ENCODE measurements at regions not wholly inside any gene's neighbourhood (a gene's known extent, or its start where the extent isn't known, plus 50 kb on each side); places are given as distances from the start of the nearest gene placed in this dataset.

GRCh38 chr4:19615086-19615689, 636.5 kb upstream of the SLIT2 start:
- Histone ChIP-seq H2AFZ (ENCODE audit: low read depth, low read length, severe bottlenecking) (no peak overlapping the region), H3K36me3 (ENCODE audit: low read length) (no peaks in the 10 kb centered on the region), H3K9me3 (ENCODE audit: insufficient read depth, low read length) (no peaks in the 10 kb centered on the region), H3K4me3 (ENCODE audit: insufficient read depth, low read length, poor library complexity, severe bottlenecking) (no peak overlapping the region), H3F3A (ENCODE audit: insufficient read depth) (no peaks in the 10 kb centered on the region), H3K27ac (ENCODE audit: low read depth, low read length) (no peak overlapping the region), H3K79me2 (ENCODE audit: insufficient read depth, low read length) (no peaks in the 10 kb centered on the region), H3K9ac (ENCODE audit: low read length) (no peak overlapping the region), H3K9me2 (replicated peaks; ENCODE audit: insufficient read depth, low read length) (no peaks in the 10 kb centered on the region), H4K20me1 (ENCODE audit: low read depth, low read length) (no peaks in the 10 kb centered on the region), H3K27me3 (ENCODE audit: low read length) (no peaks in the 10 kb centered on the region), H3K4me2 (ENCODE audit: low read depth, low read length, poor library complexity, severe bottlenecking) (no peak overlapping the region)
- no peak for TF ChIP-seq CTCF (IDR thresholded peaks at IDR 0.05; ENCODE audit: insufficient read depth, low read length, poor library complexity, severe bottlenecking)
- TF ChIP-seq EZH2phosphoT487 (conservative IDR thresholded peaks at IDR 0.05; ENCODE audit: low read length): no peak

GRCh38 chr4:19614171-19614570, 637.5 kb upstream of the SLIT2 start:
- no peaks in the 10 kb centered on the region for H3K79me2 ChIP-seq (ENCODE audit: insufficient read depth, low read length)
- no peaks in the 10 kb centered on the region for H3K27me3 ChIP-seq (ENCODE audit: low read length)
- H3F3A ChIP-seq (ENCODE audit: insufficient read depth): no peaks in the 10 kb centered on the region
- no peak overlapping the region for H2AFZ ChIP-seq (ENCODE audit: low read depth, low read length, severe bottlenecking)
- H3K9me3 ChIP-seq (ENCODE audit: insufficient read depth, low read length): no peaks in the 10 kb centered on the region
- no peak overlapping the region for H3K4me3 ChIP-seq (ENCODE audit: insufficient read depth, low read length, poor library complexity, severe bottlenecking)
- no peaks in the 10 kb centered on the region for H3K36me3 ChIP-seq (ENCODE audit: low read length)
- no peak for TF ChIP-seq EZH2phosphoT487 (conservative IDR thresholded peaks at IDR 0.05; ENCODE audit: low read length)
- TF ChIP-seq CTCF (IDR thresholded peaks at IDR 0.05; ENCODE audit: insufficient read depth, low read length, poor library complexity, severe bottlenecking): no peak
- H3K27ac ChIP-seq (ENCODE audit: low read depth, low read length): no peak overlapping the region
- no peaks in the 10 kb centered on the region for H4K20me1 ChIP-seq (ENCODE audit: low read depth, low read length)
- H3K9ac ChIP-seq (ENCODE audit: low read length): no peak overlapping the region
- H3K9me2 ChIP-seq (replicated peaks; ENCODE audit: insufficient read depth, low read length): no peaks in the 10 kb centered on the region
- H3K4me2 ChIP-seq (ENCODE audit: low read depth, low read length, poor library complexity, severe bottlenecking): no peak overlapping the region

GRCh38 chr4:19596342-19596741, 655.4 kb upstream of the SLIT2 start:
- Histone ChIP-seq H2AFZ (ENCODE audit: low read depth, low read length, severe bottlenecking) (no peak overlapping the region), H3K9me2 (replicated peaks; ENCODE audit: insufficient read depth, low read length) (no peaks in the 10 kb centered on the region), H3K9ac (ENCODE audit: low read length) (no peak overlapping the region), H3K27me3 (ENCODE audit: low read length) (no peaks in the 10 kb centered on the region), H3K4me3 (ENCODE audit: insufficient read depth, low read length, poor library complexity, severe bottlenecking) (no peak overlapping the region), H3K27ac (ENCODE audit: low read depth, low read length) (no peak overlapping the region), H3K36me3 (ENCODE audit: low read length) (no peaks in the 10 kb centered on the region), H4K20me1 (ENCODE audit: low read depth, low read length) (no peaks in the 10 kb centered on the region), H3F3A (ENCODE audit: insufficient read depth) (no peaks in the 10 kb centered on the region), H3K4me2 (ENCODE audit: low read depth, low read length, poor library complexity, severe bottlenecking) (no peak overlapping the region), H3K79me2 (ENCODE audit: insufficient read depth, low read length) (no peaks in the 10 kb centered on the region), H3K9me3 (ENCODE audit: insufficient read depth, low read length) (no peaks in the 10 kb centered on the region)
- TF ChIP-seq CTCF (IDR thresholded peaks at IDR 0.05; ENCODE audit: insufficient read depth, low read length, poor library complexity, severe bottlenecking) (no peak), EZH2phosphoT487 (conservative IDR thresholded peaks at IDR 0.05; ENCODE audit: low read length) (no peak)

All from SU-DHL-6 (cell line).